ENCODE measurements at regions not wholly inside any gene's neighbourhood (a gene's known extent, or its start where the extent isn't known, plus 50 kb on each side); places are given as distances from the start of the nearest gene placed in this dataset.
"Not testable (repeated sequence)": the region's sequence is repeated elsewhere in the genome, so short reads cannot be mapped to it uniquely, and the experiment has no call there.

DNA sequence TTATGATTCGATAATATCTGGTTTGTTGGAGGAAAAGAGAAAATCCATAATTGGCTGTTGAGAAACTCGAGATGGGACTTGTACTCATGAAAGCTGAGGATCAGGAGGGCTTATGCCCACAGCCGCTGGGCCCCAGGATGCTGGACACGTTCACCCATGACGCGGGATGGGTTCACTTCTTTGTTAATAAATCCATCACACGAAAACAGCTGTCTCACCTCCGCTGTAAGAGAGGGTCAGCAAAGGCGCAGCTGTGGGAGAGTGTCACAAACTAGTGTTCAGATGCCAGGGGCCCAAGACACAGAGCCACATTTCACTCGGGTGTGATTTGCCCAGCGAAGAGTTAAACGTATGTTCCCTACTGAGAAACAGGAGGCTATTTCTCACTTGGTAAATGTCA, 315.1 kb downstream of the THBS2 start:
- no peak for DNase-seq (ENCODE audit: low spot score)

DNA sequence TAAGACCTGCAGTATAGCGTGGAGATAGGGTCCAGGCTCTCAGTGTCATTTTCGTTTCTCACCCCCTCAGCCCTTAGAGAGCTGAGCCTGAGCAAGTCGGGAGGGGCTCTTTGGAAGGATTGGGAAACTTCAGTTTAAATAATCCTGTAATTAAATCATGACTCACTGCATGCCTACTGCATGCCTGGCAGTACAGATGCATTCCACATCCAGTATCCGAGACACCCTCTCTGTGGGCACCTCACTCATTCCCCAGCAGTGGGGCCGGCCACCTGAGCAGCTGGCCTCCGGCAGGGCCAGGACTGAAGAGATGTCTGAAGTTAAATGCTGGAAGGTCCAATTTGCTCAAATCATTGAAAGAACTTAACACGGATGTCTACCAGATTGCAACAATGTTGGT, 316.6 kb downstream of the THBS2 start:
- no peak for DNase-seq (ENCODE audit: low spot score)

DNA sequence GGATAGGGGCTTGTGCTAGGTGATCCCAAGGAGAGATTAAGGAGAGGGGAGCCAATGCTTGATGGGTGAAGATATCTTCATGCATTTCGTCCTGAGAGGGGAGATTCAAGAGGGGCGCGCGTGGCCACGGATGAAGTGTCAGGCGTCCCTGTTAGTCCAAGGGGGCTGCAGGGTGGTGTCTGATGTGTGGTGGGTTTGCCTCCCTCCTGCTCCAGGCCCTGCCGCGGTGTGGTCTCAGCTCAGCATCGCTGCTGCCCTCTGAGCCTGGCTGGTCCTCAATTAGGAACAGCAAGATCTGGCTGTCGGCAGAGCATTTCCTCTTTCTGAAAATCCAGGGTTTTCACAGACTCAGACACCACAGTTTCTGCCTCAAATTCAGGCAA, 318.0 kb downstream of the THBS2 start:
- DNase-seq (ENCODE audit: low spot score): no peak

DNA sequence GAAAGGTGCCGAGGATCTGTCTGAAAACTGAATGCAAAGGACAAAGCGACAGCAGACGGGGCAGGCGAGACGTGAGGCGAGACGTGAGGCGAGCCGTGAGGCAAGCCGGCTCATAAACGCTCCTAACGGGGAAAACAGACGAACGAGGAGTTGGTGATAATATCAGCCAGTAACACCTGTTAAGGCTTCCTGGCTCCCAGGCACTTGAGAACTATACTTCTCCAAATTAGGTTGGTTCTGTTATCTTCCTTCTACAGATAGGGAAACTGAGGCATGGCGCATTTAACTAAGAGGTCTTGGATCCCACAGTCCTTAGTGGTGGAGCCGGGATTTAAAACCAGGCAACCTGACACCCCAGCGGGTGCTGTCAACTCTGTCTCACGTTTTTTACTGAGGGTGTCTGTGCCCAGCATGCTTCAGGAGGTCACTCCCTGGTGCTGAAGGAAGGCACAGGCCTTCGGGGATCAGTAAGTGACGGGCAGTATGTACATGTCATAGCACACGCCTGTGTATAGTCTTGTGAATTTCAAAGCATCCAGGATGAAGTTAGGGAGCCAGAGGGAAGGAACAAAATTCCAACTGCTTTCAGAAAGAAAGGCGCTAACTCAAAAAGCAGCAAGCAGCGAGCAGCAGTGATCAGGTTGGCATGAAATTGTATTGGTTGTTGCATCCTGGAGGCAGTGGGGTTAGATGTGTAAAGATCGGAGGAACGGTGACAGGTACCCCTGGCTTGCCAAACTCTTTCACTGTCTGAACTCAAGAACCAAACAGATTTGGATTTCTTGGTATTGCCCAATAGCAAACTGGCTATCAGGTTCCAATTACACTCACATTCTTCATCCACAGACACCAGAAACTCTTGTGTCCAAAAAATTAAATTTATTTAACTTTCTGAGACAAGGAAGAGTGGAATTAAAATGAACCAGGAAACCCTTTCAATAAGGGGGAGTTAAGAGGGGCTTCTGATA, 318.7 kb downstream of the THBS2 start:
- no peak for DNase-seq (ENCODE audit: low spot score)

DNA sequence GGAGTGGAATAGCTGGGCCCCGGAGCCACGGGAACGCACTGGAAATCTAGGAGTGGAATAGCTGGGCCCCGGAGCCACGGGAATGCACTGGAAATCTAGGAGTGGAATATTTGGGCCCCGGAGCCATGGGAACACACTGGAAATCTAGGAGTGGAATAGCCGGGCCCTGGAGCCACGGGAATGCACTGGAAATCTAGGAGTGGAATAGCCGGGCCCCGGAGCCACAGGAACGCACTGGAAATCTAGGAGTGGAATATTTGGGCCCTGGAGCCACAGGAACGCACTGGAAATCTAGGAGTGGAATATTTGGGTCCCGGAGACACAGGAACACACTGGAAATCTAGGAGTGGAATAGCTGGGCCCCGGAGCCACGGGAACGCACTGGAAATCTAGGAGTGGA, 321.5 kb downstream of the THBS2 start:
- DNase-seq (ENCODE audit: low spot score): not testable (repeated sequence)

DNA sequence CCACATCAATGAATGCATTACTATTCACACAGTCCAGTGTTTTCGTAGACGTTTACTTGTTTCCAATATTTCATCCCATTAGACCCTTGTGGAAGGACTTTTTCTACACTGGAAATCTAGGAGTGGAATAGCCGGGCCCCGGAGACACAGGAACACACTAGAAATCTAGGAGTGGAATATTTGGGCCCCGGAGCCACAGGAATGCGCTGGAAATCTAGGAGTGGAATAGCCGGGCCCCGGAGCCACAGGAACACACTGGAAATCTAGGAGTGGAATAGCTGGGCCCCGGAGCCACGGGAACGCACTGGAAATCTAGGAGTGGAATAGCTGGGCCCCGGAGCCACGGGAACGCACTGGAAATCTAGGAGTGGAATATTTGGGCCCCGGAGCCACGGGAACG, 322.6 kb downstream of the THBS2 start:
- DNase-seq (ENCODE audit: low spot score): not testable (repeated sequence)

DNA sequence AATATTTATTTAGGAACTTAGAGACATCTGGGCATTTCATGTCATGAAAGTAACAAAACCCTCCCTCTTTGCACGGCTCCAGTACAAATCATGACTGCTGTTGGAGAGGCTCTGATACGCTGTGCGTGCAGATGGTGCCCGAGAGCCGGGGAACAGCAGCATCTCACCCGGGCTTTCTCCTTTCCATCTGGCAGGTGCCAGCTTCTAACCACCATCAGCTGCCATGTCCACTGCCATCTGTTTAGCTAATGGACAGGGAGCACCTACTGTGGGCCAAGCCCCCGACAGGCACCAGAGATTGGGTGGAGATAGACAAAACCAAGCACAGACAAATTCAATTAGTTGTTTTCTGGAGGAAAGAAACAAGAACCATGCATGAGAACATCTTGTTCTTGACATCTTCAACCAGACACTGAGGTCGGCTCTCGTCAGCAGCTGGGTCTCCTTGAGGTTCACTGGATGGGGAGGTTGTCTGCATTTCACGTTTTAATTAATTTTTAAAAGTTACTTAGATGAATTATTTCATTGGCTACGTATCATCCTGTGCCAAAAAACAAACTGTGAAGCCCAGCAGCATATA, 323.7 kb downstream of the THBS2 start:
- no peak for DNase-seq (ENCODE audit: low spot score)

DNA sequence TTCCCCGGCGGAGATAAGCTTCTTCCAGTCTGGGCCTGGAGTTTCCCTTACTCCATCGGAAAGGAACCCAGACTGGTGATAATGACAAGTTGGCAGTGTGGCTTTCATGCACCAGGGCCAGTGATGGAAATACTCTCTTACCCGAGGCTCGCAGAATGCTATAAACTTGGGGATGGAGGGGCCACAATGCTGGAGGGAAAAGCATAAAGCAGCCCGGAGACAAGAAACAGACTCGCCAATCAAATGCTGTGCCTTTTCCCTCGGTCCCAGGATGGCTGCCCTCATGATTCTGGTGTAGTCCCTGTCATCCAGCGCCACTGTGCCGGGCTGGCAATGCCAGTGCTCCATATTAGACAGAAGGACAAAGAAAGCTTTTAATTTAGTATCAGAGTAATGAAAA, 325.6 kb downstream of the THBS2 start:
- no peak for DNase-seq (ENCODE audit: low spot score)

DNA sequence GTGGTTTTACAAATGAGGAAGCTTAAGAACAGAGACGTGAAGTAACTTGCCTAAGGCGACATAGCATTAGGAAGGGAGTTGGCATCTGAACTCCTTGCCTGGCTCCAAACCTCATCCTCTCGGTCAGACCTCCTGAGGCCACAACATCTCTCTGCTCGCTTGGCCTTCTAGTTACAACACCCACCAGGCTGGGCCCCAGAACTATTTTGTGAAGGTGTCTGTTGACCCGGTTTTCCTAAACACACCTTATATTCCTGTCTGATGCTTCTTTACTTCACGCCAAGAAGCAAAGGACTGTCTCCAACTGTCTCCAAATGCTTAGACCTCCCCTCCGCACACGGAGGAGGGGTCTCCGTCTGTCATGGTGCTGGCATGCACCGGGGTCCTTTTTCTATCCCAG, 326.6 kb downstream of the THBS2 start:
- no peak for DNase-seq (ENCODE audit: low spot score)

- no peak for DNase-seq (ENCODE audit: low spot score)
Observed at GRCh38 chr6:168926306-168926705, 327.3 kb downstream of the THBS2 start.

DNA sequence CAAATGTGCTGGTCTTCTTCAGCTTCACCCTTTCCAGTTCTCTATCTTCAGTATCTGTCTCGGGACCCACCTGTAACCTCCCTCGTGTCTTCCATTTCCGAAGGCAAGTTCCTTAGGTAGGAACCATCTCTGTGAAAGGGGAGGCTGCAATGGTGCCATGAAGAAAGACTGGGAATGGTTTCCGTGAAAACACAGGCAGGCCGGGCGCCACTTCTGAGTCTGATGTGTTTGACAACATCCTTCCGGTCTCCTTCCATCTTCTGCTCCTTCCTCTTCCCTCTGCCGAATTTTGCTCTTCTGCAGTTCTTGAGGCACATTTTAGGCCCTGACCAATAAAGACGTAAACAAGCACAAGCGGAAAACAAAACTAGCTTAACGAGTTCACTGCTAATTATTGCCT, 328.0 kb downstream of the THBS2 start:
- no peak for DNase-seq (ENCODE audit: low spot score)

- no peak for DNase-seq (ENCODE audit: low spot score)
Observed at GRCh38 chr6:168923171-168923570, 330.5 kb downstream of the THBS2 start.

DNA sequence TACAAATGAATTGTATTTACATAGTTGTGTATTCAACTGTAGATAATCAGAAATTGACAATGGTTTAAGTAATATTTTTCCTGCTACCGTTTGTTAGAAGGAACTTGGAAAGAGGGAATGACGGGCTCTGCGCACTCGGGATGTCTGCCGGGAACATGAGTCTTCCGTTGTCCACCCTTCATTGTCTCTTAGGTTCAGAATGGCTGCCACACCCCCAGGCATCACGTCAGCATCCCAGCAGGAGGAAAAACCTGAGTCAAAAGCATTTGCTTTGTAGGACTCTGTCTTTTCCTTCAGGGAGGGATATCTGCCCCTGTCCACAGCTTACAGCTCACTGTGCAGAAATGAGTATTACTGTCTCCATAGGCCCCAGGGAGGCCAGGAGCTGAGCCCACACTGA, 331.2 kb downstream of the THBS2 start:
- no peak for DNase-seq (ENCODE audit: low spot score)

- DNase-seq (ENCODE audit: low spot score): no peak
Observed at GRCh38 chr6:168920289-168920688, 333.4 kb downstream of the THBS2 start.

DNA sequence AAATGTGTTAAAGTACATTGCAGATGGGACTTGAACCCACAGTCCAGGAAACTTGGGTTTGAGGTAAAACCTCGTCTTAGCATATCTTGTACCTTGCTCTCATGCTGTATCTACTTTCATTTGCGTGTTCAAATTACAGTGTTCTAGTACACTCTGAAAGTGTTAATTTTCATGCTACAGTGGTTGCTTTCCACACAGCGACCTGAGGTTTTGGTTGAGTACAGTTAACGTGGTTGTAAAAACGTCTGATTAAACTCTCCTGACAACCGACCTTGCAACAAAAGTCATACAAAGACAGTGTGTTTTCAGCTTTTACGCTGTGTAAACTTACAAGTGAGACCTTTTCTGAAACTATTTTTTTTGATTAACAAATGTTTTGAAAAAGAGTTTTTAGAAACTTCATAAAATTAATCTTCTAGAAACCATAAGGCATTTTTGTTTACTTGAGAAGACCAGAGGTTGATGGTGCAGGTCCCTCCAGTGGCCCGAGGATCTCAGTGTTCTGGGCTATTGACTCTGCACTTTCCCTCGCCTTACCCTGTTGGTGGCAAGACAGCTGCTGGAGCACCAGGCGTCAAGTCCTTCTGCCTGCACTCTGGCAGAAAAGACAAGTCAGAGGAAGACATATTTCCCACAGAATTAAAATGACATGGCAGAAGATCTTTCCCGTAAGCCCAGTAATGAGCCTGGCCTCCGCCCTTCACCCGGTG, 334.0 kb downstream of the THBS2 start:
- DNase-seq (ENCODE audit: low spot score): no peak

- no peak for DNase-seq (ENCODE audit: low spot score)
Observed at GRCh38 chr6:168916576-168917211, 337.0 kb downstream of the THBS2 start.

- DNase-seq (ENCODE audit: low spot score): no peak
Observed at GRCh38 chr6:168915855-168916254, 337.8 kb downstream of the THBS2 start.

- no peak for DNase-seq (ENCODE audit: low spot score)
Observed at GRCh38 chr6:168915242-168915641, 338.4 kb downstream of the THBS2 start.

DNA sequence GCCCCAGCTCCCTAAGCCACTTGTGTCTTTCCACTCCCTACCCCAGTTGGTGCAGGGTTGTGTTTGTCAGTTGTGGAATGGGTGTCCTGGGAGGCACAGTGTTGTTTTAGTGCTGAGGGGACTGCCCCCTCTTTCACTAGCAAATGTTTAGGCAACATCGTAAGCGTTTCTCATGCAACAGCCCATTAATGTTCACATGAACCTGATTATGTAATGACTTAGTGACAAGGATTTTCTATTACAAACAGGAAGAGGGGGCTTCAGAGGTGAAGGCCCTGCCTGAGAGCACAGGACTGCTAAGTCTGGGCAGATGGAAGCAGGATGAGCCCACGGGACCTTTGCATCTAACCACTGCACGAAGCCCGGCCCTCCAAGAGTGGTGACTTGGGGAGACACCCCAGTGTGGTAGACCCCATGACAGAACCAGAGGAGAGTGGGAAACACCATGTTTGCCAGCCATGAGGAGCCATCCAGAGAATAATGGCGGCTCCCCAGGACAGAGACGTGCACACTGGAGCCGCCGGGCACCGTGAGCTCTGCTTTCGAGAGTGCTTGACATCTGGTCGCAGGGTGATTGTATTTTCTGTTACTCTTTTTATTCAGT, 339.7 kb downstream of the THBS2 start:
- DNase-seq (ENCODE audit: low spot score): no peak

GRCh38 chr6:168913231-168913865, 340.3 kb downstream of the THBS2 start:
- DNase-seq (ENCODE audit: low spot score): not testable (repeated sequence)

GRCh38 chr6:168909288-168909687, 344.4 kb downstream of the THBS2 start:
- DNase-seq (ENCODE audit: low spot score): no peak

DNA sequence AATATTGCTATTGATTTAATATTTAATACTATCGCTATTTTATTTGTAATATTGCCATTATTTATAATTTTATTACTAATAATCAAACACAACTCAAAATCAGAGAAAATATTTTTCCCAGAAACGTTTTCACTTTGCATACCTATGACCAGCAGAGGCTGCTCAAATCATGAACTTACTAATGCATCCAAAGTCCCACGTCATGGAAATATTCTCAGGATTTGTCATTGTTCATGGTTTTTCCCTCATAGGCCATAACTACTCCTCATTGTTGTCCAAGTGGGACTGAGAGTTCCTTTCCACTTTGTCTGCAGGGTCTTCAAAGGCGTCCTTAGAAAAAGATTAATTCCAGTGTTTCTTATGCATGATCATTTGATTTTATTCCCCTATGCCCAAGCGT, 344.8 kb downstream of the THBS2 start:
- no peak for DNase-seq (ENCODE audit: low spot score)

Data from globus pallidus (tissue), 1 donor.